ENCODE measurements at regions not wholly inside any gene's neighbourhood (a gene's known extent, or its start where the extent isn't known, plus 50 kb on each side); places are given as distances from the start of the nearest gene placed in this dataset.
"Not testable (repeated sequence)": the region's sequence is repeated elsewhere in the genome, so short reads cannot be mapped to it uniquely, and the experiment has no call there.

DNA sequence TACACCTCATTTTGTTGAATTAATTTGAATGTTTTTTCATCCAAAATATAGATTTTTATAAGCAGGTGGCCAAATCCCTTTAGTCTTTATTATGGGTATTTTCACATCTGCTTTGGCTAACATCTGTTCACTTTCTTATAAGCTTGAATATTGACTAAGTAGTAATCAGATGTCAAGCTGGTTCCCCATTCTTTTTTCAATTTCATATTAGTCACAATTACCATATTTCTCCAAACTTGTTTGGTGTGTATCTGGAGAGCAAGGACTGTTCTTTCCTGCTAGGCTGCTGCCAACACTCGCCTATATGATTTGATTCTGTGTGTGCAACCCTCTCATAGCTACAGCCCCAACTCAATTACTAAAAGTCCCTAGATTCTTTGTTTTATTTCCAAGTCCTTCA lies 608.5 kb downstream of the PSAT1 start:
- DNase-seq: no peak

DNA sequence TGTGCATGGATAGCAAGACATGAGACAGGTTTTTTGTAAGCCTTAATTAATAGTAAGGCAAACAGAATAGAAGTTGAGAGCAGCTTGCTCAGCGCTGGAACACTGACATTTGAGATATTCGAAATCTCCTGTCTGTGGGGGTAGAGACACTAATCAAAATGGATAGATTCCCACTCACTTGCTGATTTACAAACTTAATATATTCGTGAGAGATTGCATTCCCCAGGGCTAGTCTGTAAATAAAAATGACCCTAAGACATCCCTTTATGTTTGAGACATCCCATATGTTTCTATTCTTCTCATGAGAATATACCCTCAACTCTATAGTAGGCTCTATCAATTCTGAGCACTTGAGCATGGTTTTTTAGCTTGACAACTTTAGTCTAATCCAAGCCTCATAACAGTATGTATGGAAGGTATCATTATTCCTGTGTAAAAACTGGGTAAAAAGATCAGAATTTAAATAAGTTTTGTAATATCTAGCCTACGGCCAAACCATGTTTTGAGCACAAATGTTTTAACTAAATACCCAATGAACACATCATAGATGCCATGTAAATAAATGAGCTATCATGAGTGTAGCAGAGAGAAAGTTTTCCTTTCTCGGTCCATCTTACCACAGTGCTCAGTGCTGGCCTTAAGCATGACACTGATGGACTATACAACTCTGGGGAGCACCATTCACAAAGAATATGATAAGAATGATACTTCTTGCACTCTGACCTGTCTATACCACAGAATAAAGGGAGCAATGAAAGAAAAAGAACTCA lies 609.2 kb downstream of the PSAT1 start:
- no peak for DNase-seq

- DNase-seq: no peak
Observed at GRCh38 chr9:78909566-78909965, 612.6 kb downstream of the PSAT1 start.

GRCh38 chr9:78916884-78917283 lies 620.0 kb downstream of the PSAT1 start:
- not testable (repeated sequence) for DNase-seq

GRCh38 chr9:78918976-78919375 lies 622.1 kb downstream of the PSAT1 start:
- DNase-seq: no peak

DNA sequence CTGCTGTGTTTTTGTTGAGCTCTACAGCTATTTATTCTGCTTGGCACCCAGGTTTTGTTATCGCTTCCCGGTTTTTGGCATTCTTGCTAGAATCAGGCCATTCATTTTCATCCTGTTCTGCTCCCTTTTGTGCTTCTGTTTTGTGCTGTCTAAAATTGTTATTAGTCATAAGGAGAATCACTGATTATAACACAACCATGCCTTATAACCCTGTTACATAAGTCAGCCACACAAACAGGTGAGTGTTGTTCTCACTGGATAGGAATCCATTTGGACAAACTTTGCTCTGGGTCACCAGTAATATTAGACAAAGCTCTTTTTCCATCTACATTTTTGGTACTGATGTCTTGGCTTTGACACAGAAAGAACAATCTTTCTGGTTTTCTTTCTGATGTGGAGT lies 622.8 kb downstream of the PSAT1 start:
- DNase-seq: no peak

- DNase-seq: no peak
Observed at GRCh38 chr9:78921341-78921740, 624.4 kb downstream of the PSAT1 start.

DNA sequence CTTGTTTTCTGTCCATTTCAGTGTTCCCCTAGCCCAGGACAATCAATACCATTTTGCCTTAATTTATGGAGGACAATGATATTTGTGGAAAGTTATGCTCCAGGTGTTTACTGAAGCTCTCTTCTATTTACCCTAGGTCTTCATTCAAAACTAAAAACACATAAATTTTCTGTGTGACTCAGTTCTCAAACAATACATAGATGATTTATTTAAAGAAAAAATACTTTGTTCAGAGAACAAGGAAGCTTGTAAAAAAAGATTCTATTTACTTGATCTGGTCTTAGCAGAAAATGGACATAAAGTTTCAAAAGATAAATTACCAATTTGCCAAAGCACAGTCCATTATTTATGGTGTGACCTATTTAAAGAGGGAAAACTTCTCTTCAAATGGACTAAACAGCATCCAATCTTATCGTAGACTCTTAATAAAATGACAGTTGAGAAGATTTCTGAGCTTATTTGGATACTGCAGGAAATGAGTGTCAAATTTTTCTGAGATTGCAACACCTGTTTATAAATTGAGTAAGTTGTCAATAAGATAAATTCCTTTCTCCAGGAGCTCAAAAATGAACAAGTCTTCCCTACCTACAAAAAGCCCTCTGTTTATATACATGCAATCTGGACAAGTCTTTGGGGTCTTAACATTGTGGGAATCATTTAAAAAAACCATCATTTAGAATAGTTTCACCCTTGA lies 627.2 kb downstream of the PSAT1 start:
- no peak for DNase-seq

- DNase-seq: no peak
Observed at GRCh38 chr9:78927099-78927940, 630.4 kb downstream of the PSAT1 start.

GRCh38 chr9:78928625-78929405 lies 631.9 kb downstream of the PSAT1 start:
- no peak for DNase-seq

GRCh38 chr9:78930281-78930680 lies 633.4 kb downstream of the PSAT1 start:
- no peak for DNase-seq

DNA sequence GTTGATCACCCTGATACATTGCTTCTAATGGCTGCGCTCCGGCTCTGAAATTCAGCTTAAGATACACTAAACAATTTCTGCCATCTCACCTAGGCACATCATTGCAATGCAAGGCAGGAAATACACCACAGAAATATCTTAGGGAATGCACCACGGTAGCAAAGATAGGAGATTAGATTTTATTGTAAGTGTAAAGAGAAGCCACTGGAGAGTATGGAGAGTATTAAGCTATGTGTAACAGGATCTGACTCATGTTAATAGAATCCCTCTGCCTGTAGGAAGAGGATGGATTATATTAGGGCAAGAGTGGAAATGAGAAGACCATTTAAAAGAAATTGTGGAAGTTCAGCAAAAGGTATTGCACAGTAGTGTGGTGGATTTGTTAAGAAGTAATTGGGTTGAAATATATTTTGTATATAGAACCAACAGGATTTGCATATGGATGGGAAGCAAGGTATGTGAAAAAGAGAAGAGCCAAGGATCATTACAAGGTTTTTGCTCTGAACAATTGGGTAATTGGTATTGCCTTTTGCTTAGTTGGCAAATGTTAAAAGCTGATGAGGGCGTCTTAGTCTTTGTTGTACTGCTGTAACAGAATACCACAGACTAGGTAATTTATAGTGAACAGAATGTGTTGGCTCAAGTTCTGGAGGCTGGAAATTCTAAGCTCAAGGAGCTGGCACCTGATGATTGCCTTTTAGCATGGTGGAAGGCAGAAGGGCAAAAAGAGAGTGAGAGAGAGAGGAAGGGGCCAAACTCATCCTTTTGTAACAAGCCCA lies 636.1 kb downstream of the PSAT1 start:
- no peak for DNase-seq

DNA sequence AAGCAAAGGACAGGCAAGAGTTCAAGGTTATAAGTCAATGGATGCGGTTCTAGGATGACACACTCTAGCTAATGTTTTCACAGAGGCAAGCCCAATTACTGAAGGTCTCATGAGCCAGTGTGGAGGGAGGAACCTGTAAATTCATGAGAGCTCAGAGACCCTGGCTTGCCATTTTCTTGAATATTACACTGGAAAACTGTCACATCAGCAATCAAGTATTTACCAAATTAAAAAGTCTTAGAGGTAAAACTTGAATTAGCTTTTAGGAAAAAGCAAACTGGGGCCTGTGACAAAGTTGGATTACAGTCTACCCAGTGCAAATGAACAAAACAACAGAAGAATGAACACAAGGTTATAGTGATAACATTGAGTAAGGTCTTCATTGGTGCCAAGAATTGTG lies 636.9 kb upstream of the TLE4 start:
- DNase-seq: no peak

- no peak for DNase-seq
Observed at GRCh38 chr9:78938821-78939220, 632.9 kb upstream of the TLE4 start.

- no peak for DNase-seq
Observed at GRCh38 chr9:78939311-78940065, 632.3 kb upstream of the TLE4 start.

DNA sequence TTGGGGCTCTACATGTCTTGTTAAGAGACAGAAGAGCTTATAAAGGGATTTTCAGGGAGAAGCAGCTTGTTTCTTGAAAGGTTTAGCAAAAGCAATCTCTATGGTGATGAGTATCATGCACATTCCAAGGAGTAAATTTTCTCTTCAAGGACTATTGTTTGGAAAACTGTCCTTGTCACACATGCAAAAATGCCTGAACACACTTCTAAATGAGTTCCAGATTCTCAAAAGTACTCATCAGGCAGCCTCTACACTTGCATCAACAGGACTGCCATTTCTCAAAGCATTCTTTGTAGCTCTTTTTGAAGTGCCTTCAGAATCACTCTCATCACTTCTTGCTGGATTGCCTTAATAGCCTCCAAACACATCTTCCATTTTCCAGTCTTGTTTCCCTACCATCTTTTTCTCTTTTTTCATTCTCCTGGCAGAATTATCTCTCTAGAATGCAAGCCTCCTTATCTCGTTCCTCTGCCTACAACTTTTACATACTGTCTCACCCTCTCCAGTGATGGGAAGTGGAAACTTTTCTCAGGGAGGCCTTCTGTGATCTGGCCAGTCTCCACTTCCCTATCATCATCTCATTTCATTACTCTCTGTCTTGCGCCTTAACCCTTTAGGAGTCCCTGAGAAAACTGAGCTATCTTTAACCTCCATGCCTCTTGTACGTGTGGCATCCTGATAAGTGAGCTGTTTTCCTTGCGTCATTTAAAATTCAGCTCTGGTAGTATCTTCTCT lies 631.5 kb upstream of the TLE4 start:
- no peak for DNase-seq

DNA sequence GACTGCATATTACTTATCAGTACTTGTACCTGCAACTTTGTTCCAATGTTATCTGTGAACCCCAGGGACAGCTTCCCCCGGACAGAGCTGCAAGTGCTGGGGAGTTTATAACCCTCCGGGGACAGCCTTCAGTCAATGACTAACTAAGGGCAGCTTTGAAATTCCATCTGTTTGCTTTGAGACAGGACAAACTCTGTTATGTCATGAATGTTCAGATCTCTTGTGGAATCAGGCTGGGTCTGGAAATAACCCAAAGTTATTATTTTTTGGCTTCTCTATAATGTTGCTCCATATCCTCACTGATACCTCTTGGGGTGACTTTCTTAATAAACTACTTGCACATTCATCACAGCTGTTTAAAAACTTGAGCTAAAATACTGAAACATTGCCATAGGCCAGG lies 617.5 kb upstream of the TLE4 start:
- no peak for DNase-seq

DNA sequence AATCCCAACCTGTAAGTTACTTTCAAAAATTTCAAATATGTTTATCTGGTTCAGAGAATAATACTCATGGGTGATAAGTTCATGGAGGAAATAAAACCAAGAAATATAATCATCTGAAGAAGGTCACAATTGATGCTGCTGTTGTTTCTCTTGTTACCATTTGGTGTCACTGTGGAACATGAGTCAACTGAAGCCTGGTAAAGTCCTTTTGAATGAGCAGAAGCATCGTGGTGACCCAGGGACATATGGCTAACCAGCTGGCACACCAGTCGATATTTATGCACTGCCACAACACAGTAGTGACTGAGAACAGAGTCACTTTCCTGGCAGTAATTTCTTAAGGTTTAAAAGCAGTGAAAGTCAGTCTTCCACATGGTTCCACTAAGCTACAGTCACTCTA lies 612.9 kb upstream of the TLE4 start:
- DNase-seq: no peak

- no peak for DNase-seq
Observed at GRCh38 chr9:78962156-78962555, 609.6 kb upstream of the TLE4 start.
